GM10248 (cell line): ENCODE measurements at regions not wholly inside any gene's neighbourhood (a gene's known extent, or its start where the extent isn't known, plus 50 kb on each side); places are given as distances from the start of the nearest gene placed in this dataset.

Source experiments
- CTCF ChIA-PET: fragments of 300-600 bp; sonication (Branson Sonifier 250); formaldehyde crosslinking; extraction: SDS; loops from one replicate; lab custom pipeline; 2021; ENCODE audit warnings: antibody characterized with exemption; lab: Yijun Ruan, JAX
- POLR2A ChIA-PET: fragments of 350-650 bp; sonication (Branson Sonifier 250); formaldehyde crosslinking; extraction: SDS; loops from one replicate; lab custom pipeline; 2020; ENCODE audit warnings: antibody characterized with exemption; lab: Yijun Ruan, JAX
- DNase-seq: peaks from one replicate; pipeline ENCODE4 v3.0.0; 2012; ENCODE audit errors: extremely low spot score
- CTCF ChIP-seq: IDR thresholded peaks from 2 replicates; pipeline ENCODE4 v1.5.1; 2012; ENCODE audit warnings: mild to moderate bottlenecking, low read depth; ENCODE audit errors: extremely low read depth, missing control alignments, control extremely low read depth

GRCh38 chr6:142617158-142617557 lies 315.4 kb downstream of the ADGRG6 start:
- TF ChIP-seq CTCF = no peak
- no peak for DNase-seq
- CTCF ChIA-PET = interaction anchor here (1.7 kb wide), 1 partner anchor 13 kb away, joined by 4 read pairs; no protein-coding TSS in a partner anchor
- POLR2A ChIA-PET = no interaction called here

GRCh38 chr6:142621822-142622221 lies 320.0 kb downstream of the ADGRG6 start:
- no peak for TF ChIP-seq CTCF
- no peak for DNase-seq
- ChIA-PET CTCF (interaction anchor here (2.2 kb wide), 1 partner anchor 9 kb away, joined by 6 read pairs; no protein-coding TSS in a partner anchor), POLR2A (no interaction called here)

GRCh38 chr6:142624978-142625715 lies 319.8 kb downstream of the HIVEP2 start:
- no peak for DNase-seq
- ChIA-PET POLR2A (no interaction called here), CTCF (no interaction called here)
- no peak for TF ChIP-seq CTCF

GRCh38 chr6:142627474-142627873 lies 317.5 kb downstream of the HIVEP2 start:
- TF ChIP-seq CTCF = no peak
- POLR2A ChIA-PET = no interaction called here
- CTCF ChIA-PET = no interaction called here
- no peak for DNase-seq

- POLR2A ChIA-PET = no interaction called here
- CTCF ChIA-PET = interaction anchor here (1.4 to 2.2 kb wide), 3 partner anchors 10 to 79 kb away, joined by 3 to 6 read pairs (median 3); no protein-coding TSS in a partner anchor
- TF ChIP-seq CTCF = no peak
- DNase-seq = no peak
Observed at GRCh38 chr6:142631517-142632385, 313.2 kb downstream of the HIVEP2 start.

GRCh38 chr6:142633317-142633716 lies 311.7 kb downstream of the HIVEP2 start:
- ChIA-PET POLR2A (no interaction called here), CTCF (interaction anchor here (0.9 kb wide), 1 partner anchor 49 kb away, joined by 3 read pairs; no protein-coding TSS in a partner anchor)
- no peak for DNase-seq
- TF ChIP-seq CTCF = no peak
